GM19438 (cell line): ENCODE measurements at regions not wholly inside any gene's neighbourhood (a gene's known extent, or its start where the extent isn't known, plus 50 kb on each side); places are given as distances from the start of the nearest gene placed in this dataset.
"Not testable (repeated sequence)": the region's sequence is repeated elsewhere in the genome, so short reads cannot be mapped to it uniquely, and the experiment has no call there.

Experiments used
- ATAC-seq: cut with Tn5 transposase; IDR thresholded peaks from one replicate; pipeline ENCODE4 v1.9.1; 2021; ENCODE audit warnings: low read depth; ENCODE audit not compliant: unreplicated experiment

- ATAC-seq: not testable (repeated sequence)
These were observed 217.8 kb downstream of the ACKR3 start for GRCh38 chr2:236787376-236787775.

DNA sequence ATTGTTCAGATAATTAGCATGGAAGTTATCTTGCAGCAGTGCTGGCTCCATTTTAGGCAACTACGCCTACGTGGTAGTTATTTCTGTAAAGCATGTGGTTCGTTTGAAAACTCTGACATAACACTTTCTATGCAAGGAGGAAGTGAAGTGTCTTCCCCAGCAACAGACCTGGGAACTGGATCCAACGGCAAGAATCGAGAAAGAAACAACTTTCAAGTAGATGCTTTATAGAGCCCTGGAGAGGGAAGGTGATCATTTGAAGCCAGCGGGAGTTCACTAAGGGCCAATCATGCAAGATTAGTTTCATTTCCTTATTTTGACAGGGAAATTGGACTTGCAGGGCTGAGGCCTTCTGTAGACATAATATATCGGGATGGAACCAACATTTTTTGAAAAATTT, 218.3 kb downstream of the ACKR3 start:
- ATAC-seq: no peak

DNA sequence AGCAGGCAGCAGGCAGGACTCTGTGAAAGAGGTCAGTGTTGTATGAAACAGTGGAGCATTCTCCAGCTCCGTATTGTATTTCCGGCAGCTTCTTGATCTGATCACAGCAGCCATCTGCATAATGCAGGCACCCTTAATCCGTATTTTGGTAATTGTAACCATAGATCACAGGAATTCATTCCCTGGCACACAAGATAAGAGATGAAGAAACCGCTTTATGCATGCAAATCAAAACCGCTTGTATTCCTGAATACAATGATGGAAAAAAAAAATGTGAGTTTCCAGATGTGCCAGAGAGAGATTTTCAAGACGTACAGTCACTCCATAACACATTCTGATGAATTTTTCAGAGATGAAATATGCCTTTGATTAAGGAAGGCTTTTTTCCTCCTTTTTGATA, 221.3 kb downstream of the ACKR3 start:
- no peak for ATAC-seq

- no peak for ATAC-seq
These were observed 223.7 kb downstream of the ACKR3 start for GRCh38 chr2:236793023-236794011.

DNA sequence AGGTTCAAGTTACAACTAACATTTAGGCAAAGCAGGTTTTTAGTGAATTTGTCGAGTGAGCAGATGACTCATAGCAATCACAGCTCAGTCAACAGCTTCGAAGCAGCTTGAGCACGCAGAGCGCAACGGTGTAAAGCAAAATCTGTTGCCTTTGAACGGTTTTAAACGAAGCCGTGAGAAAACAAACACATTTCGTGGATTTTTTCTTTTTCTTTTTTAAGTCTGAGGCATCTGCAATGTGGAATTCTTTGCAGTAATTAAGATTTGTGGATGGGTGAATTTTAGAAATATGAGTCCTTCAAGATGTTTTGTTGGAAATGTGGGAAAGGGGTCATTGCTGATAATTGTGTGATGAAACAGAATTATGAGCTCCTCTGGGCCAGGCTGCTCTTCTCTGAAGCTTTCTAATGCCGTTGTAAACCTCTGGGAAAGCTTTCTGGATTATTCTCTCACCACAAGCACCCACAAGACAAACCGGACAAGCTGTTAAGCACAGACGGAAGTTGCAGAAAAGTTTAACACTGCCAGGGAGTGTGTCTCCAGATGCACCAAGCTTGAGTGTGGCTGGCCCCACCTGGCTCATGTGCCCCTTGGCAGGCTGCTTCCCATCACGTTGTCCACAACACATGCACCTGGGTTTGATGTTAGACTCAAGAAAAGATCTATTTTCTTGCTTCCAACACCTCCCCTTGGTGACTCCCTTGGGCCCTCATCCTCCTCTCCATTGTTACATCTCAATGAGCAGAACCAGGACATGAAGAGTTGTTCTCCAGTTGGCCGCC, 224.7 kb downstream of the ACKR3 start:
- no peak for ATAC-seq

DNA sequence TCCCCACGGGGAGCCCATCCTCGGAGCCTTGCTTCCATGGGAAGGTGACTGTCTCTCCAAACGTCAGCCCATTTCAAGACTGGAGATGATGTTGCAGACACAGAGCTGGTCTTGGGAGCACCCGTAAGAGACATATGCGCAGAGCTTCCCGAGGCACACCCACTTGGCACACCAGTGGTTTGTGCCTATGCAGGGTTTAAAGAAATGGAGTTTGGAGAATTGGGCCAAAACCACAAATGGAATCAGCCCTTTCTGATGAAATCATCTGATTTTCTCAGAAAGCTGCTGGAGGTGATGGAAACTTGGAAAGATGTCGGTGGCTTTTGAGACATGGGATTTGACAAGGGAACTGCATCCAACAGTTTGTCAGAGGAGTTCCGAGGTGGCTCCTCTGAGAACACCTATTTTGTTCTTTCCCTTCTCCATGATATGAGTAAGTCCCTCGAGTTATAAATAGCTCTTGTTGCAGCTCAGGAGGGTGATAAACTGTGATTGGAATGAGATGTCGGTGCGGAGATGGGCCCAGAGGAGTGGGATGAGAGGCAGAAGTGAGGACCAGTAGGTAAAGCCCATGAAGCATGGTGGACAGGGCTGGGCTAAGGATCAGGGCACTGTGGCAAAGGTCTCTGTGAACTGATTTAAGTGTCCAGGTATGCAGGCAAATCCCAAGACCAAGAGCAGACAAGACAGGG, 225.7 kb downstream of the ACKR3 start:
- ATAC-seq: no peak

DNA sequence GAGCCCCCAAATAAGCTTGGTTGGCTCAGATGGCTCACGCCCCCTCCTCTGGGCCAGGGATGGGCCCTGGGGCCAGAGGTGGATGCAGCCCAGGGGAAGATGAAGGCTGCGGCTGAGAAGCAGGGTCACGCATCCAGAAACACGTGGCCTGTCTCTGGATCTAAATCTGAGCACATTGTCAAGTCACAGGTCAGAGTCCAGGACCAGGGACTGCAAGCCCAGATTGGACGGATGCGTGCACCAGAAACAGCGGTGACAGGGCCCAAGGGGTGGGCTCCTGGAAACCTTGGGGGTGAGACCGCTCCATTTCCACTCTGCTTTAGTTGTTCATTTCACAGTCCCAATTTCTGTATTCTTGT, 226.2 kb downstream of the ACKR3 start:
- no peak for ATAC-seq

GRCh38 chr2:236796236-236796635, 226.6 kb downstream of the ACKR3 start:
- no peak for ATAC-seq

DNA sequence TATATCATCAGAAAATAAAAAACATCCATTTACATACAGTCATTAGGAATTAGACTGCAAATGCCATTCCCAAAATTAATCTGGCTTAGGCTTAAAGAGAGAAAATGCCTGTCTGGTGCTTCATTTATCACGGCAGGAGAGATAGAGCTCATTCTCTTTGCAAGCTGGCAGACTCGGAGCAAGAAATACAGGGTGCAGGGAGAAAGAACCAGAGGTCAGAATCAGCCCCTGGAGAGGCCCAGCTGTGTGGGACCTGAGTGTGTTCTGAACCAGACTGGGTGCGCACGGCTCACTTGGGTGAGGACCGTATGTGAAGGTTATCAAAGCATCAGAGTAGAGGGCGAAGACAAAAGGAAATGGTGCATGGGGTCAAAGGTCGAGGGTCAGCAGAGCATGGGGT, 227.8 kb downstream of the ACKR3 start:
- ATAC-seq: no peak

- no peak for ATAC-seq
These were observed 228.9 kb downstream of the ACKR3 start for GRCh38 chr2:236798491-236798890.

DNA sequence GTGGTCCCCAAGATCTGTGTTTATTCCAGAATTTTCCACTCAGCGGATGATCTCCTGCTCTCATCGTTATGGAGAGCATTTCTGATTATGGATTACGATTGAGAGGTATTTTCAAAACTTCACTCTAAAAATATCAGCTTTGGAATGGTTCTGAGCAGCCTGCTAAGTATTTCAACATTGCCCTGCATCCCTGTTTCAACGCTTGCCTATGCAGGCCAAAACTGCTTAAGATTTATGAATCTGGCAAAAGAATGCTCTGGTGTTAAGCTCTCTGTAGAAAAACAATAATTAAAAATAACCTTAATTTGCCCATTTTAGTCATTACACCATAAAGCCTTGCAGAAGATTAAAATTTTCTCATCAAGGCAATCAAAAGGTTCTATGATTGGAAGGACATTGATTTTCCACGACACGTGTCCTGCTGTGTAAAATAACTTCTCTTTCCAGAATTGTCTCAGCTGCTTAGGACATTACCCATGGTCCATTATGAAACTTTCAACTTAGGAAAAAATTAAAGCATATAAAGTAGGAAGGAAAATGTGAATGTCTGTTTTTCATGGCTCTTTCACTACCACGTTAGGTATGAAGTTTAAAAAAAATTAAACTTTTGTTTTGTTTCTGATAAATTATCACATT, 229.9 kb downstream of the ACKR3 start:
- ATAC-seq: no peak

- no peak for ATAC-seq
These were observed 233.2 kb downstream of the ACKR3 start for GRCh38 chr2:236802862-236803261.

- ATAC-seq: no peak
These were observed 234.0 kb downstream of the ACKR3 start for GRCh38 chr2:236803621-236804020.

DNA sequence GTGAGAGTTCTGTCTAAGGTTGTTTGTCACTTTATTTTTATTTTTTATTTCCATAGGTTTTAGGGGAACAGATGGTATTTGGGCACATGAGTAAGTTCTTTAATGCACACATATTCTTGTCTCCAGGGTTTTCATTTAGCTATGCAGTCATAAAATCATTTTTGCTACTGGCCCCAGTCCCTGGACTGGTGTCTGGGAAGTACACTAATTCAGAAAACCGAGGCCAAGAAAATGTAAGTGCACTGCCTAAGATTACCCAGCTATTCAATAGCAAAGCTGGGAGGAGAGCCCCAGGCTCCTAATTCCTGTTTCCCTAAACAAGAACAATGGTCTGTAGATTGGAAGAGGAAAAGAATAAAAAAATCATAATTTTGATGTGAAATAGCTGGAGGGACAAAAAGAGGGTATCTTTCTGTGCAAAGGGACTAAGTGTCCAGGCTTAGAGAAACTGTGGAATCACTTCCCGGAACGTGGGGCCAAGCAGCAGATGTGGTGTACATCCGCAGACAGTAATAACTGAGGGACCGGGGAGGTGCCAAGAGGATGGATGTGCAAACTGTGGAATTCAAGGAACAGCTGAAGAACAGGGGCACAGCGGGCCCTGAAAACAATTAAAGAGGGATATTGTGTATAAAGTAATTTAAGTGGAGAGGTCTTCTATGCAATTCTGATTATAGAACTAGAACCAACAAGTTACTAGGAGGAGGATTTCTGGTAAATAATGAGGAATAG, 236.3 kb downstream of the ACKR3 start:
- ATAC-seq: no peak

GRCh38 chr2:236809716-236810115, 240.1 kb downstream of the ACKR3 start:
- ATAC-seq: no peak

DNA sequence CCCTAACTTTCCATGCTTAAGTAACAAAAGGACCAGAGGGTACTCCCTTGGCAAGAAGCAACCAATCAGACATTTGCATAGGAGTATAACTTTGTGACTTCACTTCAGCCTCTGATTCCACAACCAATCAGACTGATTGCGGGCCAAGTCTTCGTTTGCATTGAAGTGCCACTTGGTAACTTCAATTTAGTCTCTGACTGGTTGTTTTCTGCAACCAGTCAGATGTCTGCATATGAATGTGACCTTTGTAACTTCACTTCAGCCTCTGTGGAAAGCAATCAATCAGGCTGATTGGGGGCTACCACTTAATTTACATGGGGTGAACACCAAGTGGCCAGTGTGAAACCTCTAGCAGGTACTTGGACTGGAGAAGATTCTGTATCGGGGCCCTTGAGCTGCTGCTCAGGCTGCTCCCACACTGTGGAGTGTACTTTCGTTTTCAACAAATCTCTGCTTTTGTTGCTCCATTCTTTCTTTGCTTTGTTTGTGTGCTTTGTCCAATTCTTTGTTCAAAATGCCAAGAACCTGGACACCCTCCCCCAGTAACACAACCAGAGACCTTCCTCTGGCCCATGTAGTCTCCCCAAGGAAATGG, 241.5 kb downstream of the ACKR3 start:
- ATAC-seq: no peak

DNA sequence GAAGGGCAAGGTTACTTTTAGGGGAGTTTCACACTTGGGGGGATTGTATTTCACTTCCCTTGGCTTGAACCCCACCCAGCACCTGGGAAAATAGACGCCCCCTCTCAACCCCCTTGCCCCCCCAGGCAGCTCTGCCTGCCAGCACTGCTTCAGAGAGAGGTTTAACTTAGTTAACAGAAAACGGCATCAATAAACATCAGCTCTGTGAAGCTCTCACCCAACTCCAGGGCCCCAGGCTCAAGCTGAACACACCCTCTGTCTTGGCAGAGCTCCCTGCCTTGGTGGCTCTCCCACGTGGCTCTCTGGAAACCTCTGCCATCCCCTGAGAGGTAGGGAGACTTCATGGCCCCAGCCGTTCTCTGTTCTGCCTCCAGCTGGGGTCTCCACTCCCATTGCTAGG, 244.1 kb downstream of the ACKR3 start:
- no peak for ATAC-seq

DNA sequence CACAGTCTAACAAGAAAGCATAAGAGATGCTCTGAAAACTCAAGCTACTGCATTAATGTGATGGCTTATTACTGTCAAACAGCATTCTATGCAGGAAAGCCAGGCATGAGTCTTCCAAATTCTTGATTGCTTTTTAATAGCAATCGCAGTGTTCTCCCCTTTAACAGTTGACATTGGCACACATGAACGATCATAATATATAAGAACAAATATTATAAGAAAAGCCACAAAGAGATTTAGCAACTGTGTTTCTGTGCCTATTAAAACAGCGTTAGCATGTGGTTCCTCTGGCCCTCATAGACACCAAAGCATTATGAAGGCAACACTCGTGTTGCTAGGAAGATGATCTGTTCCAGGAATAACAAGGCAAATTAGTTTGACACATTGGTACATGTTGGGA, 245.0 kb downstream of the ACKR3 start:
- ATAC-seq: no peak

DNA sequence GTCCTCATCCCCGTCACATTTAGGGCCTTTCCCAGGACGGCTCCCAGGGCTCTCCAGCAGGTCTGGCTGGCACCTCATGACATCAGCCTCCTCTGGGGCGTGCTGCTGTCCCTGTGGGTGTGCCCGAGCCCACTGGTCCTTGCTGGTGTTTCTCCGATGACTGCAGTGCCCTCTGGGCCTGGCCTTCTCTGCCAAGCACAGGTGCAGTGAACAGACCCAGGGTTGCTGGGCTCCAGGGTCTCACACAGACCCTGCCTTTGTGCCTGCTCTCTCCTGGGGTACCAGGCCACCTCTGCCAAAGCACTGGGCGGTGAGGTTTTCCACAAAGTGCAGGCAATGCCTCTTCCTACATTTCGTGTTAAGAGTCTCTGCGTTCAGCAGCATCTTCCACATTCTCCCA, 246.1 kb downstream of the ACKR3 start:
- ATAC-seq: no peak
